Peyer's patch (tissue), 4 donors: ENCODE measurements at regions not wholly inside any gene's neighbourhood (a gene's known extent, or its start where the extent isn't known, plus 50 kb on each side); places are given as distances from the start of the nearest gene placed in this dataset.

Experiments
- CTCF ChIP-seq, 6 experiments: fragments of 450-650 bp in 4 of 6; fragments of 200-600 bp in 2 of 6; sonication (generic) in 1 of 6; IDR thresholded peaks; one replicate each; pipeline ENCODE4 v1.5.1; 2017 to 2019; ENCODE audit warnings: antibody characterized with exemption in 6 of 6, mild to moderate bottlenecking in 3 of 6, moderate library complexity in 1 of 6
- POLR2A ChIP-seq, 2 donors: fragments of 450-650 bp; IDR thresholded peaks; one replicate each; pipeline ENCODE4 v1.5.1; 2017; ENCODE audit warnings: antibody characterized with exemption in 2 of 2, mild to moderate bottlenecking in 2 of 2, moderate library complexity in 2 of 2

- TF ChIP-seq POLR2A (IDR thresholded peaks at IDR 0.05) (no peak), CTCF (IDR thresholded peaks at IDR 0.05) (no peak)
These were observed 513.6 kb upstream of the PITX2 start for GRCh38 chr4:111136438-111136837.
